ENCODE measurements at regions not wholly inside any gene's neighbourhood (a gene's known extent, or its start where the extent isn't known, plus 50 kb on each side); places are given as distances from the start of the nearest gene placed in this dataset.

DNA sequence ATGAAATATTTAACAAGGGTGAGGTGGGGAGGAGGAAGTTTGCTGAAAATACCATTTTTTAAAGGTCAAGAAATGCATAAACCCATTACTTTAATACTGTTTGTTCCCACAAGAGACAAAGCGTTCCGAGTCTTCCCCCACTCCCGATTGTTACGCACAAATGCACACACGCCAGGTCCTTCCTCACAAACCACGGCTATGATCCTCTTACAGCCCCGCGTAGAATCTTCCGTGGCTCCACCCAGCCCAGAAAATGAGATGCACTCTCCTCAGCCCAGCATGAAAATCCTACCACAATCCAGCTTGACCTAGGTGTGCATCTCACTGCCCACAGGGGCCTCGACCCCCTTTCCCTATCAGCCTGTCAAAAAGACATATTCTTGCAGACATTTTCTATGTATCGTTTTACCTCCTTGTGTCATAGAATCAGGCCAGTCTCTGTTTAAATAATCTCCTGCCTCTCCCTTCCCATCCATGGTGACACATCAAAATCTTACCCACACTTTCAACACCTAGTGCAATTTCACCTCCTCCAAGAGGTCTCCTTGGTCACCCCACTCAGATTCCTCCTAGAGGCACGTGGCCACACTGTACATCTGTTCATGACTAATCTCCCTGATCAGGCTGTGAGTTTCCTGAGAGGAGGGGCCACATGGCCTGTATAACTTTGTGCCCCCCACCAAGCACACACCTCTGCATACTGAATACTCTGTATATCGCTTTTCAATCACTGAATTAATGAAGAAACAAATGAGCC is 491.0 kb upstream of the KLHL29 start:
- no peak for DNase-seq (ENCODE audit: low read depth in 2 of 2)

DNA sequence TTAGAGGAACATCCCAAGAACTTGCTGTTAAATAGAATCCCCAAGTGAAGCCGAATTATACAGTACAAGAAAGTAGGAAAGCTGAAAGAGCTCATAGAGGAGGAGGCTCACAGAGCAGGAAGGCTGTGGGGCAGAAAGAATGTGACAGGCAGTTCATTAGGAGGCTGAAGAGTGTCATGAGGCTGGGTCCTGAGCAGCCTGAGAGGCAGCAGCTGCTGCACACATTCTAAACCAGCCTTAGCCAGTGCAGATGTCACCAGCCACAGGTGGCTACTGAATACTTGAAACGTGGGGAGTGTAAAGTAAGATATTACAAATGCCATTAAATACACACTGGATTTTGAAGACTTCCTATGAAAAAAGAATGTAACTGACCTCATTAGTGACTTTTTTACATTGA is 490.2 kb upstream of the KLHL29 start:
- DNase-seq (ENCODE audit: low read depth in 2 of 2), result no peak

- no peak for DNase-seq (ENCODE audit: low read depth in 2 of 2)
These were observed 487.6 kb upstream of the KLHL29 start for GRCh38 chr2:22897428-22897827.

- no peak for DNase-seq (ENCODE audit: low read depth in 2 of 2)
These were observed 484.3 kb upstream of the KLHL29 start for GRCh38 chr2:22900674-22901073.

- DNase-seq (ENCODE audit: low read depth in 2 of 2), result no peak
These were observed 483.4 kb upstream of the KLHL29 start for GRCh38 chr2:22901471-22902179.

DNA sequence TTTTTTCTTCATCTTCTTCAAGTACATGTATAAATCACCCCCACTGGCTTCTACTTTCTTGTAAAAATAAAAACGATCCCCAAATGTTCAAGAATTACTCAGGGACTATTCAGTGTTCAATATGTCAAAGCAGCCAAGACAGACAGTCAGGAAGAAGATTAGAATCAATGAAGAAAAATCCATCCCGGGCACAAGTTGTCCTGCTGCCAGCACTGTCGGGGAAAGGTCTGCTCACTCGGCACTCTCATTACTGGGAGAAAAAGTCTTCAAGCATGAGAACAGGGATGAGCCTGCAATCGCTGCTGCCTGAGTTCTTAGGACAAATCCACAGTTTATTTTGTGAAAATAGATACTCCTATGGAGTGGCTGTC is 482.8 kb upstream of the KLHL29 start:
- no peak for DNase-seq (ENCODE audit: low read depth in 2 of 2)

DNA sequence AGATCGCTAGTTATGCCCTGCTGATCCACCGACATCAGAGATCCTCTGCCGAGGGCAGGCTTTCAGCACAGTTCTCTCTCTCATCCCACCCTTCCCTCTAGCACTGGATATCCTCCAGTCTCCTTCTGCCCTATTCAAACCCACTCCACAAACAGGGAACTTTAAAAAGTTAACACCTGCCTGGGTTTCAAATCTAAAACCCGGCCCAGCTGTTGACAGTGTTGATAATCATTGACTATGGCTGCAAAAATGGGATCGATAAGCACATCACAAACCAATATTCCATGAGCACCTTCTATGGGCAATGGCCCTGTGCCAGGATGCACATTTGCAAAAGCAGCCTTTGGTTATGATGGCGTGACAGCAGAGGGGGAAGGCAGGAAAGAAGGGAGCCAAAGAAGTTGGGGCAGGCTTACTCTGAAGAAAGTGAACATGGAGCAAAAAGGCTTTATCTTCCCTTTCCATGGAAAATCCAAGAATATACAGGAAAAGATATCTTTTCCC is 482.3 kb upstream of the KLHL29 start:
- no peak for DNase-seq (ENCODE audit: low read depth in 2 of 2)

DNA sequence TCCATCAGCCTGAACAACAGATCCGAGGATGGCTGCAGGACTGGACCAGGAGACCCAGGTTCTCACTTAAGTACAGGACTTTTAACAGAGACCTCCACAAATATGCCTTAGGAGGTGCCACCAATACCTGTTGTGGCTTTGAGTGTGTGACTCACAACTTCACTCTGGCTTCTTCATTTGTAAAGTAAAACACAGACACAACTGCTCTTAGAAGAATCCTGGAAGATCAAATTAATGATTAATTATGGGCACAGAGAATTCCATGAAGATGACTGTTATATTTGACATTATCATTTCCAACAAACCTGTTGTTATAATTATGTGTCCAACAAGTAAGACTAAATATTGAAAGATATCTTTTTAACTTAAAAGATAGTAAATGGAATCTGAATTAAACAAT is 481.4 kb upstream of the KLHL29 start:
- no peak for DNase-seq (ENCODE audit: low read depth in 2 of 2)

DNA sequence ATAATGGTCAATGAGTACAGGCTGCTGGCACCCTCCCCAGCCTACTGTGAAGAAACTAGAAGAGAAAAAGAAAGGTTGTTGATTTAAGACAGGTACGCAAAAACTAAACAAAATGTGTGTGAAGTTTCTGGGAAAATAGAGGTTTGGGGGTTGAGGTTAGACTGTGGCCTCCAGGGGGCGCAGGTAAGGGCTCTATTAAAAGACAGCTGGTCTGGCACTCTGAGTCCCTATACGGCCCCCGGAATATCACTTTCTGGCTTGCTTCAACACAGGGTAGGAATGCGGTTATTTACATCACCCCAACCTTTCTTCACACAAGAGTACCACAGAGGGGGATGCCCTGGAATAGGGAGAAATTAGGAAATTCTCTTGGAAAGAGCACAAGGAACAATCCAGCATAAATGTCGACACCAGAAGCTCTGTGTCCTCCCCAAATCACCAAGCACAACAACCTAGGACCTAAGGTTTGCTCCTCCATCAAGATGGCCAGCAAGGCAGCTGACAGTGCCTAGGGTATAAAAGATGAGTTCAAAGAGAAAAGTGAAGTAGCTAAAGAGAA is 480.8 kb upstream of the KLHL29 start:
- no peak for DNase-seq (ENCODE audit: low read depth in 2 of 2)

DNA sequence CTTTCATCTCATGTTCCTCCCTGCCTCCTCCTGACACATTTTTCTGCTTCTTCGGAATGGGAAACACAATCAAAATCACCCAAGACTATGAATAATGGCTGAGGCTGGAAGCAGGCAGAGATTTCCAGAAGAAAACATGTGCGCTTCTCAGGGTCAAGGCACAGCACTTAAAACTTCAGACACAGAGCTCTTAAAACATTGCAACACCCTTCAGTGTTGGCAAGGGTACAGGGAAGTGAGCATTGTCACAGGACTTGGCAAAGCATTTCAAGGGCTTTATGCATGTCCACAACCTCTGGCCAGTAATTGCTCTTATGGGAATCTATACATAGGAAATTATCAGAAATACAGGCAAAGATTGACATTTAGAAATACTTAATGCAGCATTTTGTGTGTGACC is 477.6 kb upstream of the KLHL29 start:
- no peak for DNase-seq (ENCODE audit: low read depth in 2 of 2)

DNA sequence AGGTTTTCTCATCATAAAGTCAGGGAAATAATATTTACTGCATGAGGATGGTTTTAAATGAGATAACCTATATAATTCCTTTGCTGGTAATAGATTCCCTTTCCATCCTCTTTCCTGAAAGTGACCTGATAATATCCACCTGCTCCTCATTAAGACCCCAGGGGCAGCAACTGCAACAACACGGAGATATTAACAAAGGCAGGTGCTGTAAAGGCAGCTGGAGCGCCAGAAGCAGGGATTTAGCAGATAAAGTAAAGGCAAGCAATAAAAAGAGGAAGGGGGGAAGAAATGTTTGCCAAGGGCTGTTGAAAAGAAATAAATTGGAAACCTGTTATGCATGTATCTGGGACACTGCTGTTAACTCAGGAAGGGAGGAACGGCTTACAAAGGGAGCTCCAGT is 472.6 kb upstream of the KLHL29 start:
- no peak for DNase-seq (ENCODE audit: low read depth in 2 of 2)

- no peak for DNase-seq (ENCODE audit: low read depth in 2 of 2)
These were observed 455.0 kb upstream of the KLHL29 start for GRCh38 chr2:22929998-22930397.

- no peak for DNase-seq (ENCODE audit: low read depth in 2 of 2)
These were observed 454.2 kb upstream of the KLHL29 start for GRCh38 chr2:22930781-22931180.

GRCh38 chr2:22932288-22932687 is 452.7 kb upstream of the KLHL29 start:
- no peak for DNase-seq (ENCODE audit: low read depth in 2 of 2)

GRCh38 chr2:22934747-22935146 is 450.2 kb upstream of the KLHL29 start:
- DNase-seq (ENCODE audit: low read depth in 2 of 2), result no peak

GRCh38 chr2:22942441-22942840 is 442.5 kb upstream of the KLHL29 start:
- DNase-seq (ENCODE audit: low read depth in 2 of 2), result no peak

GRCh38 chr2:22944143-22944542 is 440.8 kb upstream of the KLHL29 start:
- no peak for DNase-seq (ENCODE audit: low read depth in 2 of 2)

DNA sequence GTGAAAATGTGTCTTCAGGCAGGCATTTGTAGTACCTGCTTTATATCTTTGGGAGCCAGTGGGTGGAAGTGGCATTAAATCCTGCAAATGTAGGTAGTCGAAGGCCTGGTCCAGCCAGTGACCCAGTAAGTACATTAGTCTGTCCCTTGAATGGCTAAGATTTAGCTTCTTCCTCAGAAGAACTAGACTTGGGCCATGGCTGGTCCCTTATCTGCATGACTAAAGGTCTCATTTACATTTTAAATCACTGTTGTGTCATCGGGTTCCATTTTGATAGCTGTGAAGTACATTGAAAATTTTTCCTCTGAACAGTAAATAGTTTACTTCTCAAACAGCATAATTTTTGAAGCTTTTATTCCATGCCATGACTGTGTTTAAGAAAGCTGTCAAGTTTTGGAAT is 438.4 kb upstream of the KLHL29 start:
- DNase-seq (ENCODE audit: low read depth in 2 of 2), result no peak

- no peak for DNase-seq (ENCODE audit: low read depth in 2 of 2)
These were observed 437.2 kb upstream of the KLHL29 start for GRCh38 chr2:22947741-22948140.

DNA sequence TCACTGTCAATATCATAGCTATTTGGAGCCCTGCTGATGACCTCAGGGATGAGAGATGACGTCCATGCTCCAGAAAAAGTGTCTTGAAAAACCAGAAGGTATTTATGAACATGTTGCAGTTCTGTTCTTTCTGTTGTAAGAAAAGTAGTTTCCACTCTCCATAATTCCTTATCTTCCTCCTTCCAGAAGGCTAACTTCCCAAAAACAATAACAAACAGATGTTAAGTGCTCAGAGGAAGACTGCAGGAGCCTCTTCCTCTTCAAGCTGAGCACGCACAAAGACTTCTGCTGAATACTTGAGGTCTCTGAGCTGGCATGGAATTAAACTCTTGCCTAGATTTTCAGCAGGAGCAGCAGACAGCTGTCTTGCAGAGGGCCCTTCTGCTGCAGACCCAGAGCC is 434.5 kb upstream of the KLHL29 start:
- DNase-seq (ENCODE audit: low read depth in 2 of 2), result no peak

GRCh38 chr2:22952656-22953225 is 432.2 kb upstream of the KLHL29 start:
- no peak for DNase-seq (ENCODE audit: low read depth in 2 of 2)

- no peak for DNase-seq (ENCODE audit: low read depth in 2 of 2)
These were observed 427.5 kb upstream of the KLHL29 start for GRCh38 chr2:22957446-22957845.

GRCh38 chr2:22958308-22958707 is 426.7 kb upstream of the KLHL29 start:
- DNase-seq (ENCODE audit: low read depth in 2 of 2), result no peak

Data from stimulated activated CD8-positive, alpha-beta memory T cell treated with anti-CD3 and anti-CD28 coated beads, Interleukin-7, amount 100 ng/mL, for 4 hours (primary cell).